Neural cell (in vitro differentiated cells): ENCODE measurements at regions not wholly inside any gene's neighbourhood (a gene's known extent, or its start where the extent isn't known, plus 50 kb on each side); places are given as distances from the start of the nearest gene placed in this dataset.

ENCODE experiments used
- H2AFZ ChIP-seq: fragments of 200-600, 300-800 bp; sonication (generic), shearing (Covaris generic); 2 replicates; pipeline ENCODE4 v1.6.0; 2014; ENCODE audit warnings: low read depth, mild to moderate bottlenecking, antibody characterized with exemption, low read length, moderate library complexity
- H3F3A ChIP-seq: fragments of 200-600 bp; shearing (Covaris generic); 2 replicates; pipeline ENCODE4 v1.6.1; 2016; ENCODE audit warnings: mild to moderate bottlenecking, moderate library complexity, mixed read lengths, antibody characterized with exemption, low read length; ENCODE audit not compliant: insufficient read depth, poor library complexity, severe bottlenecking
- H3K27ac ChIP-seq: fragments of 200-600, 300-800 bp; sonication (generic), shearing (Covaris generic); 2 replicates; pipeline ENCODE4 v1.5.1; 2014; ENCODE audit warnings: mild to moderate bottlenecking, low read length, moderate library complexity
- H3K27me3 ChIP-seq: fragments of 300-800, 200-600 bp; sonication (generic), shearing (Covaris generic); 2 replicates; pipeline ENCODE4 v1.6.0; 2014; ENCODE audit warnings: mild to moderate bottlenecking, low read depth, low read length, moderate library complexity; ENCODE audit not compliant: insufficient read depth
- H3K36me3 ChIP-seq: fragments of 300-800, 200-600 bp; sonication (generic), shearing (Covaris generic); 2 replicates; pipeline ENCODE4 v1.5.1; 2014; ENCODE audit warnings: mild to moderate bottlenecking, antibody characterized with exemption, low read length, moderate library complexity; ENCODE audit not compliant: insufficient read depth
- H3K4me2 ChIP-seq: fragments of 300-800, 200-600 bp; sonication (generic), shearing (Covaris generic); 2 replicates; pipeline ENCODE4 v1.6.0; 2014; ENCODE audit warnings: mild to moderate bottlenecking, low read length
- H3K4me3 ChIP-seq: fragments of 300-800, 200-600 bp; sonication (generic), shearing (Covaris generic); 2 replicates; pipeline ENCODE4 v1.5.1; 2014; ENCODE audit warnings: mild to moderate bottlenecking, low read length, moderate library complexity
- H3K79me2 ChIP-seq: fragments of 200-600 bp; shearing (Covaris generic); replicated peaks from 2 replicates; pipeline ENCODE4 v1.6.0; 2014; ENCODE audit warnings: mild to moderate bottlenecking, low read length, moderate library complexity; ENCODE audit not compliant: insufficient read depth
- H3K9ac ChIP-seq: fragments of 300-800, 200-600 bp; sonication (generic), shearing (Covaris generic); 2 replicates; pipeline ENCODE4 v1.6.1; 2016; ENCODE audit warnings: mild to moderate bottlenecking, low read length, mixed read lengths
- H3K9me2 ChIP-seq: fragments of 200-600 bp; shearing (Covaris generic); 2 replicates; pipeline ENCODE4 v1.6.1; 2016; ENCODE audit warnings: mild to moderate bottlenecking, low read length, mixed read lengths; ENCODE audit not compliant: insufficient read depth
- H3K9me3 ChIP-seq: fragments of 200-600, 300-800 bp; sonication (generic), shearing (Covaris generic); 2 replicates; pipeline ENCODE4 v1.6.1; 2016; ENCODE audit warnings: mild to moderate bottlenecking, mixed run types, low read length, moderate library complexity, mixed read lengths
- H4K20me1 ChIP-seq: fragments of 200-600 bp; shearing (Covaris generic); 2 replicates; pipeline ENCODE4 v1.6.1; 2016; ENCODE audit warnings: mild to moderate bottlenecking, mixed run types; ENCODE audit not compliant: insufficient read depth
- EP300 ChIP-seq: fragments of 450-650 bp; conservative IDR thresholded peaks from 2 replicates; pipeline ENCODE4 v1.6.1; 2014; ENCODE audit warnings: antibody characterized with exemption, mild to moderate bottlenecking, moderate library complexity; ENCODE audit not compliant: poor library complexity, severe bottlenecking
- EZH2 ChIP-seq: fragments of 200-600, 300-800 bp; shearing (Covaris generic), sonication (generic); IDR thresholded peaks from 2 replicates; pipeline ENCODE4 v1.6.1; 2014; ENCODE audit warnings: antibody characterized with exemption, low read length, borderline replicate concordance, mild to moderate bottlenecking; ENCODE audit not compliant: insufficient read depth, poor library complexity, severe bottlenecking
- MXI1 ChIP-seq: fragments of 450-650 bp; conservative IDR thresholded peaks from 2 replicates; pipeline ENCODE4 v1.6.1; 2014; ENCODE audit warnings: antibody characterized with exemption, mild to moderate bottlenecking; ENCODE audit not compliant: poor library complexity, severe bottlenecking
- POLR2AphosphoS5 ChIP-seq: IDR thresholded peaks from 2 replicates; pipeline ENCODE4 v1.6.1; 2012
- RAD21 ChIP-seq: fragments of 450-650 bp; conservative IDR thresholded peaks from 2 replicates; pipeline ENCODE4 v1.6.1; 2014; ENCODE audit warnings: antibody characterized with exemption, mild to moderate bottlenecking, moderate library complexity
- SMC3 ChIP-seq: fragments of 450-650 bp; conservative IDR thresholded peaks from 2 replicates; pipeline ENCODE4 v1.6.1; 2014; ENCODE audit warnings: antibody characterized with exemption, mild to moderate bottlenecking, moderate library complexity; ENCODE audit not compliant: poor library complexity
- TAF1 ChIP-seq: IDR thresholded peaks from 2 replicates; pipeline ENCODE4 v1.6.1; 2012; ENCODE audit warnings: low read depth
- TF ChIP-seq, protein P1 (sequence below): IDR thresholded peaks from 2 replicates; pipeline ENCODE4 v1.6.1; 2012; ENCODE audit warnings: borderline replicate concordance
- TF ChIP-seq, protein P2 (sequence below): fragments of 450-650 bp; IDR thresholded peaks from 2 replicates; pipeline ENCODE4 v1.5.1; 2014; ENCODE audit warnings: antibody characterized with exemption, mild to moderate bottlenecking, moderate library complexity; ENCODE audit not compliant: poor library complexity, severe bottlenecking

DNA sequence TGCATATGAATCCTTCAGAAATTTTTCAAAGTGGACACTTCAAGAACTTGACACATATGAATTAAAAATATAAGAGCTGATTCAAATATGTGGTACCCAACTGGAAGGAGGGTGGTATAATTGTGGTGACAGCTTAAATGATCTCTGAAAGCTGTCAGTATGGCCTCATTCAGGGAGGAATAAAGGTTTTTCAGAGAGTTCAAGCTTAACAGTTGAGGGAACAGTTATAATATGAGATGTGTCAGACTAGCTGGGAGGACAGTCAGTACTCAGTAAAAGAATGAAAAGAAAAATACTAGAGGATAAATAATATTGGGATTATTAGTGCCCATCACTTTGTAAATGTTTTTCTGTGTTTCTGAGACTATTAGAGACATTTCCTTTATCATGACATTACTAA is 277.5 kb downstream of the RASSF9 start:
- Histone ChIP-seq H2AFZ (no peak overlapping the region), H3K4me2 (no peak overlapping the region), H3K79me2 (no peaks in the 10 kb centered on the region), H3F3A (peaks cover 4% of the 10 kb centered on the region), H3K9me3 (no peaks in the 10 kb centered on the region), H3K36me3 (no peaks in the 10 kb centered on the region), H3K9me2 (no peaks in the 10 kb centered on the region), H3K9ac (no peak overlapping the region), H3K27ac (peak overlapping the region; percentile 28), H3K4me3 (no peak overlapping the region), H4K20me1 (no peaks in the 10 kb centered on the region), H3K27me3 (no peaks in the 10 kb centered on the region)
- TF ChIP-seq EP300 (peak; percentile 84), POLR2AphosphoS5 (peak; percentile 37), RAD21 (no peak)

DNA sequence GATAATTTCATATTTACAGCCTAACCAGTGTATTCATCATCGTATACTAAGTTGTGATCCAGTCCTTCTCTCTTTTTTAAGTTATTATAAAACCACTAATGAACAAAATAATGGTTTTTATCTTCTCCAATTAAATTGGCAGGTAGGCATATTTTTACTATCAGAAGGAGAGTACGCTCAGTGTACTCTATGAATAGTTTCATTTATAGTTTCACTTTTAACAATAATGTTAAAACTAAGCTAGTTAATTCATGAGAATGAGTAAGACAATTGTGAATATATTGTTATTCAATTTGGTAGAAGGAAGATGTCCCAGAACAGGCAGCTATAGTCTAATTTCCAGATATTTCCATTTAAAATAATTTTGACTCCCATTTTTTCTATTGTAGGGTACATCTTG is 277.1 kb downstream of the RASSF9 start:
- Histone ChIP-seq H3F3A (peaks cover 4% of the 10 kb centered on the region), H2AFZ (no peak overlapping the region), H3K27me3 (no peaks in the 10 kb centered on the region), H3K9me3 (no peaks in the 10 kb centered on the region), H3K9me2 (no peaks in the 10 kb centered on the region), H3K36me3 (no peaks in the 10 kb centered on the region), H3K79me2 (no peaks in the 10 kb centered on the region), H3K4me2 (no peak overlapping the region), H4K20me1 (no peaks in the 10 kb centered on the region), H3K27ac (peak overlapping the region; percentile 21), H3K4me3 (no peak overlapping the region), H3K9ac (no peak overlapping the region)
- TF ChIP-seq TAF1 = no peak
- TF ChIP-seq, protein P1, sequence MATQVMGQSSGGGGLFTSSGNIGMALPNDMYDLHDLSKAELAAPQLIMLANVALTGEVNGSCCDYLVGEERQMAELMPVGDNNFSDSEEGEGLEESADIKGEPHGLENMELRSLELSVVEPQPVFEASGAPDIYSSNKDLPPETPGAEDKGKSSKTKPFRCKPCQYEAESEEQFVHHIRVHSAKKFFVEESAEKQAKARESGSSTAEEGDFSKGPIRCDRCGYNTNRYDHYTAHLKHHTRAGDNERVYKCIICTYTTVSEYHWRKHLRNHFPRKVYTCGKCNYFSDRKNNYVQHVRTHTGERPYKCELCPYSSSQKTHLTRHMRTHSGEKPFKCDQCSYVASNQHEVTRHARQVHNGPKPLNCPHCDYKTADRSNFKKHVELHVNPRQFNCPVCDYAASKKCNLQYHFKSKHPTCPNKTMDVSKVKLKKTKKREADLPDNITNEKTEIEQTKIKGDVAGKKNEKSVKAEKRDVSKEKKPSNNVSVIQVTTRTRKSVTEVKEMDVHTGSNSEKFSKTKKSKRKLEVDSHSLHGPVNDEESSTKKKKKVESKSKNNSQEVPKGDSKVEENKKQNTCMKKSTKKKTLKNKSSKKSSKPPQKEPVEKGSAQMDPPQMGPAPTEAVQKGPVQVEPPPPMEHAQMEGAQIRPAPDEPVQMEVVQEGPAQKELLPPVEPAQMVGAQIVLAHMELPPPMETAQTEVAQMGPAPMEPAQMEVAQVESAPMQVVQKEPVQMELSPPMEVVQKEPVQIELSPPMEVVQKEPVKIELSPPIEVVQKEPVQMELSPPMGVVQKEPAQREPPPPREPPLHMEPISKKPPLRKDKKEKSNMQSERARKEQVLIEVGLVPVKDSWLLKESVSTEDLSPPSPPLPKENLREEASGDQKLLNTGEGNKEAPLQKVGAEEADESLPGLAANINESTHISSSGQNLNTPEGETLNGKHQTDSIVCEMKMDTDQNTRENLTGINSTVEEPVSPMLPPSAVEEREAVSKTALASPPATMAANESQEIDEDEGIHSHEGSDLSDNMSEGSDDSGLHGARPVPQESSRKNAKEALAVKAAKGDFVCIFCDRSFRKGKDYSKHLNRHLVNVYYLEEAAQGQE = no peak
- TF ChIP-seq SMC3 = no peak
- no peak for TF ChIP-seq EP300
- TF ChIP-seq POLR2AphosphoS5 = no peak
- TF ChIP-seq, protein P2, sequence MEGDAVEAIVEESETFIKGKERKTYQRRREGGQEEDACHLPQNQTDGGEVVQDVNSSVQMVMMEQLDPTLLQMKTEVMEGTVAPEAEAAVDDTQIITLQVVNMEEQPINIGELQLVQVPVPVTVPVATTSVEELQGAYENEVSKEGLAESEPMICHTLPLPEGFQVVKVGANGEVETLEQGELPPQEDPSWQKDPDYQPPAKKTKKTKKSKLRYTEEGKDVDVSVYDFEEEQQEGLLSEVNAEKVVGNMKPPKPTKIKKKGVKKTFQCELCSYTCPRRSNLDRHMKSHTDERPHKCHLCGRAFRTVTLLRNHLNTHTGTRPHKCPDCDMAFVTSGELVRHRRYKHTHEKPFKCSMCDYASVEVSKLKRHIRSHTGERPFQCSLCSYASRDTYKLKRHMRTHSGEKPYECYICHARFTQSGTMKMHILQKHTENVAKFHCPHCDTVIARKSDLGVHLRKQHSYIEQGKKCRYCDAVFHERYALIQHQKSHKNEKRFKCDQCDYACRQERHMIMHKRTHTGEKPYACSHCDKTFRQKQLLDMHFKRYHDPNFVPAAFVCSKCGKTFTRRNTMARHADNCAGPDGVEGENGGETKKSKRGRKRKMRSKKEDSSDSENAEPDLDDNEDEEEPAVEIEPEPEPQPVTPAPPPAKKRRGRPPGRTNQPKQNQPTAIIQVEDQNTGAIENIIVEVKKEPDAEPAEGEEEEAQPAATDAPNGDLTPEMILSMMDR = no peak
- no peak for TF ChIP-seq EZH2
- no peak for TF ChIP-seq MXI1
- TF ChIP-seq RAD21 = no peak

DNA sequence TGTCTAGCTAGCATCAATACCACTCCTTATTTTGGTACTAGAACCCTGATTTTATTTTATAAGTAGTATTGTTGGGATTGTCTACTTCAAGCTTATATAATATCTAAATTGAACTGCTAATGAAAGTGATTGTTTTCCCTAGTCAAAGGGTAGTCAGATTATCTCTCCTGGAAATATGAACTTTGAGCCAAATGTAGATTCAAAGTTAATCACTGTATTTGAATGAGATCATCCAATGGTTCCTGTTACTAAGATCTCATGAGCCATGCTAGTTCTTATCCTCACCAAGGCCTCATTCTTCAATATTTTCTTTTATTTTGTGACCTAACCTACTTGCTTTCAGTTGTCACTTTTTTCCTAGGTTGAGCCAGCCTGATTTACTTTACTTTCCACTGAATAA is 276.7 kb downstream of the RASSF9 start:
- no peaks in the 10 kb centered on the region for H3K79me2 ChIP-seq
- TF ChIP-seq POLR2AphosphoS5 (no peak), EP300 (no peak), TAF1 (no peak), MXI1 (no peak), EZH2 (no peak), RAD21 (no peak), SMC3 (no peak)
- TF ChIP-seq, protein P1 = no peak
- TF ChIP-seq, protein P2 = no peak
- peak overlapping the region; percentile 21 for H3K27ac ChIP-seq
- no peaks in the 10 kb centered on the region for H3K27me3 ChIP-seq
- H3F3A ChIP-seq = peaks cover 4% of the 10 kb centered on the region
- H2AFZ ChIP-seq = no peak overlapping the region
- no peaks in the 10 kb centered on the region for H3K36me3 ChIP-seq
- no peaks in the 10 kb centered on the region for H3K9me2 ChIP-seq
- H4K20me1 ChIP-seq = no peaks in the 10 kb centered on the region
- no peak overlapping the region for H3K9ac ChIP-seq
- no peak overlapping the region for H3K4me2 ChIP-seq
- H3K4me3 ChIP-seq = no peak overlapping the region
- no peaks in the 10 kb centered on the region for H3K9me3 ChIP-seq
